Gastroesophageal sphincter (tissue), 3 donors: ENCODE measurements at regions not wholly inside any gene's neighbourhood (a gene's known extent, or its start where the extent isn't known, plus 50 kb on each side); places are given as distances from the start of the nearest gene placed in this dataset.

ENCODE experiments used
- CTCF ChIP-seq, 4 experiments: fragments of 200-600 bp in 2 of 4; fragments of 450-650 bp in 2 of 4; sonication (generic) in 1 of 4; IDR thresholded peaks; one replicate each; pipeline ENCODE4 v1.5.1; 2017 to 2019; ENCODE audit warnings: antibody characterized with exemption in 4 of 4, mild to moderate bottlenecking in 2 of 4, moderate library complexity in 2 of 4
- POLR2A ChIP-seq, 2 donors: fragments of 450-650 bp; IDR thresholded peaks; one replicate each; pipeline ENCODE4 v1.6.1; 2017; ENCODE audit warnings: antibody characterized with exemption in 2 of 2, mild to moderate bottlenecking in 2 of 2, moderate library complexity in 1 of 2

DNA sequence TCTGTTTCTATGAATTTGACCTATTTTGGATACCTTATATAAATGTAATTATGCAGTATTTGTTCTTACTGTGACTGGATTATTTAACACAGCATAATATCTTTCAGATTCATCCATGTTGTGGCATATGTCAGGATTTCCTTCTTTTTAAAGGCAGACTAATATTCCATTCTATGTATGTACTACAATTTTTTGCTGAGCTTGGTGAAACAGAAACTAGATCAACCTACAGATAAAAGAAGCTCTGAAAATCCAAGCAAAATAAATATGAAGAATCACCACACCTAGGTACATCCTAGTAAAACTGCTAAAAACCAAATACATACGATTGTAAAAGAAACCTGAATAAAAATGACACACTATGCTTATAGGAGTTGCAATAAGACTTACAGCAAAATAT is 300.5 kb downstream of the HTR7 start:
- TF ChIP-seq CTCF (IDR thresholded peaks at IDR 0.05) (no peak), POLR2A (IDR thresholded peaks at IDR 0.05) (no peak)
